HepG2 (cell line): ENCODE measurements at regions not wholly inside any gene's neighbourhood (a gene's known extent, or its start where the extent isn't known, plus 50 kb on each side); places are given as distances from the start of the nearest gene placed in this dataset.

ENCODE experiments used
- ATAC-seq: fragments of 200-7000 bp; cut with Tn5 transposase; 3 replicates; pipeline ENCODE4 v1.9.1; 2020; ENCODE audit warnings: mild to moderate bottlenecking, moderate library complexity
- BruUV-seq: library from RNA; stranded (reverse); fragments of 400-500 nt; replicated peaks from 2 replicates; lab custom pipeline; 2021; lab: Mats Ljungman, UMichigan
- CTCF ChIA-PET: fragments of 300-600 bp; formaldehyde crosslinking; extraction: SDS; loops from one replicate; lab custom pipeline; 2021; ENCODE audit warnings: low total read pairs, inconsistent platforms, low intra/inter-chr PET ratio; lab: Yijun Ruan, JAX
- POLR2A ChIA-PET: fragments of 350-600 bp; sonication (Branson Sonifier 250); formaldehyde crosslinking; loops from one replicate; lab custom pipeline; 2020; ENCODE audit warnings: antibody characterized with exemption, inconsistent platforms; lab: Yijun Ruan, JAX
- DNase-seq: peaks from one replicate; pipeline ENCODE4 v3.0.0-alpha.2; 2015; ENCODE audit warnings: low spot score
- FAIRE-seq: peaks from 3 replicates; lab custom pipeline; 2011; peaks lifted over from hg19 to GRCh38; lab: Jason Lieb, UNC
- H2AFZ ChIP-seq: one replicate; pipeline ENCODE4 v1.6.1; 2011; ENCODE audit warnings: low read length, inconsistent platforms
- H3K27ac ChIP-seq: fragments of 300-600 bp; 3 replicates; pipeline ENCODE4 v1.8.0; 2011; ENCODE audit warnings: mixed run types, mild to moderate bottlenecking, mixed read lengths, low read length, inconsistent platforms; ENCODE audit not compliant: insufficient read depth; ENCODE audit errors: extremely low read length
- H3K27me3 ChIP-seq, 2 experiments: fragments of 200-600 bp in 1 of 2; 2 replicates in 1 of 2; 3 replicates in 1 of 2; pipeline versions ENCODE4 v1.6.0 to v1.8.0; 2011; ENCODE audit warnings: low read length in 2 of 2, mild to moderate bottlenecking in 2 of 2, moderate library complexity in 2 of 2, inconsistent platforms in 1 of 2; ENCODE audit not compliant: insufficient read depth in 2 of 2, control insufficient read depth in 1 of 2
- H3K36me3 ChIP-seq, 2 experiments: fragments of 200-600 bp in 1 of 2; replicated peaks in 1 of 2; 2 replicates in 1 of 2; 3 replicates in 1 of 2; pipeline versions ENCODE4 v1.5.1 to v1.8.0; 2011; ENCODE audit warnings: low read length in 2 of 2, inconsistent platforms in 1 of 2; ENCODE audit not compliant: insufficient read depth in 2 of 2, control insufficient read depth in 1 of 2
- H3K4me1 ChIP-seq: 2 replicates; pipeline ENCODE4 v1.5.1; 2012; ENCODE audit warnings: low read length, inconsistent platforms; ENCODE audit not compliant: insufficient read depth
- H3K4me2 ChIP-seq: 2 replicates; pipeline ENCODE4 v1.6.0; 2011; ENCODE audit warnings: low read depth, low read length, inconsistent platforms
- H3K4me3 ChIP-seq, 3 experiments: fragments of 200-600 bp in 1 of 3; sonication (generic), shearing (Covaris generic) in 1 of 3; replicated peaks in 1 of 3; 2 replicates each; pipeline ENCODE4 v1.5.1; 2011 to 2016; ENCODE audit warnings: low read length in 3 of 3, inconsistent platforms in 2 of 3, low read depth in 2 of 3, mild to moderate bottlenecking in 2 of 3, control low read depth in 1 of 3, mixed read lengths in 1 of 3; ENCODE audit not compliant: insufficient read depth in 1 of 3
- H3K79me2 ChIP-seq: one replicate; pipeline ENCODE4 v1.6.1; 2011; ENCODE audit warnings: low read length, inconsistent platforms; ENCODE audit not compliant: insufficient read depth
- H3K9ac ChIP-seq: 2 replicates; pipeline ENCODE4 v1.6.0; 2011; ENCODE audit warnings: mild to moderate bottlenecking, low read depth, low read length, inconsistent platforms; ENCODE audit not compliant: insufficient read depth
- H3K9me3 ChIP-seq: 2 replicates; pipeline ENCODE4 v1.5.1; 2012; ENCODE audit warnings: mild to moderate bottlenecking, low read length
- H4K20me1 ChIP-seq: 2 replicates; pipeline ENCODE4 v1.6.0; 2011; ENCODE audit warnings: inconsistent platforms, mild to moderate bottlenecking, low read length, moderate library complexity; ENCODE audit not compliant: insufficient read depth
- ARID4A ChIP-seq: sonication (generic); formaldehyde crosslinking; IDR thresholded peaks from 2 replicates; pipeline ENCODE4 v1.5.0; 2020; ENCODE audit warnings: mild to moderate bottlenecking, missing genetic modification reagents, borderline replicate concordance
- CCDC6 ChIP-seq: sonication (generic); formaldehyde crosslinking; IDR thresholded peaks from 2 replicates; pipeline ENCODE4 v1.8.1; 2022; ENCODE audit warnings: mild to moderate bottlenecking, missing genetic modification reagents, moderate library complexity
- ELF1 ChIP-seq: sonication (generic); formaldehyde crosslinking; IDR thresholded peaks from 2 replicates; pipeline ENCODE4 v1.4.0; 2020; ENCODE audit warnings: missing genetic modification reagents
- ETS1 ChIP-seq: sonication (generic); formaldehyde crosslinking; IDR thresholded peaks from 2 replicates; pipeline ENCODE4 v1.4.0; 2020; ENCODE audit warnings: missing genetic modification reagents
- HMG20B ChIP-seq: conservative IDR thresholded peaks from 2 replicates; pipeline ENCODE4 v1.6.1; 2016; ENCODE audit warnings: missing genetic modification reagents, missing compliant biosample characterization
- MEF2D ChIP-seq: sonication (generic); formaldehyde crosslinking; IDR thresholded peaks from 2 replicates; pipeline ENCODE4 v1.5.1; 2020; ENCODE audit warnings: mild to moderate bottlenecking, missing genetic modification reagents
- MXI1 ChIP-seq: IDR thresholded peaks from 3 replicates; pipeline ENCODE4 v1.6.1; 2012; ENCODE audit warnings: low read depth, low read length, inconsistent platforms, borderline replicate concordance
- NCOA2 ChIP-seq: sonication (generic); formaldehyde crosslinking; IDR thresholded peaks from 2 replicates; pipeline ENCODE4 v1.8.0; 2022; ENCODE audit warnings: inconsistent platforms
- PHF8 ChIP-seq: sonication (generic); formaldehyde crosslinking; IDR thresholded peaks from 2 replicates; pipeline ENCODE4 v1.5.0; 2020; ENCODE audit warnings: missing genetic modification reagents
- TP53 ChIP-seq: sonication (generic); formaldehyde crosslinking; conservative IDR thresholded peaks from 2 replicates; pipeline ENCODE4 v1.4.0; 2020; ENCODE audit warnings: missing genetic modification reagents
- ZNF101 ChIP-seq: sonication (generic); formaldehyde crosslinking; IDR thresholded peaks from 2 replicates; pipeline ENCODE4 v1.4.0; 2020; ENCODE audit warnings: mild to moderate bottlenecking, low read depth, missing genetic modification reagents, borderline replicate concordance
- ZNF781 ChIP-seq: sonication (generic); formaldehyde crosslinking; IDR thresholded peaks from 2 replicates; pipeline ENCODE4 v1.5.1; 2020; ENCODE audit warnings: borderline replicate concordance, mild to moderate bottlenecking, missing genetic modification reagents; ENCODE audit errors: not compliant biosample characterization
- ZNF841 ChIP-seq: sonication (generic); formaldehyde crosslinking; IDR thresholded peaks from 2 replicates; pipeline ENCODE4 v1.8.1; 2023; ENCODE audit warnings: missing genetic modification reagents, borderline replicate concordance
- WGBS: methylation state at CpG from one replicate; pipeline ENCODE4 v1.1.6; 2017; ENCODE audit warnings: low lambda C conversion rate; 5-methylcytosine and 5-hydroxymethylcytosine counted together
- in situ Hi-C: cut with HindIII; loops from 2 replicates; pipeline ENCODE4 v1.10.0; 2017; ENCODE audit warnings: low pct_unique_long_range_greater_than_20kb; ENCODE audit not compliant: extremely low pct_ligation_motif_present
- intact Hi-C: fragments of 100-400 bp; cut with micrococcal nuclease; formaldehyde crosslinking; loops from one replicate; pipeline ENCODE4 v1.10.0; 2022; ENCODE audit not compliant: unreplicated experiment
- TF ChIP-seq, protein P1 (sequence below): sonication (generic); formaldehyde crosslinking; conservative IDR thresholded peaks from 2 replicates; pipeline ENCODE4 v1.4.0; 2020; ENCODE audit warnings: missing genetic modification reagents

GRCh38 chr6:139713424-139713823, 339.0 kb upstream of the CITED2 start:
- H3K9me3 ChIP-seq = no peaks in the 10 kb centered on the region
- TF ChIP-seq TP53 (no peak), HMG20B (no peak), ZNF781 (CRISPR knock-in tag) (no peak), ZNF841 (CRISPR knock-in tag) (no peak), PHF8 (CRISPR knock-in tag) (no peak), ETS1 (CRISPR knock-in tag) (no peak), CCDC6 (no peak), ARID4A (no peak), NCOA2 (no peak), MEF2D (no peak), ZNF101 (CRISPR knock-in tag) (no peak), MXI1 (no peak), ELF1 (CRISPR knock-in tag) (no peak)
- TF ChIP-seq, protein P1, sequence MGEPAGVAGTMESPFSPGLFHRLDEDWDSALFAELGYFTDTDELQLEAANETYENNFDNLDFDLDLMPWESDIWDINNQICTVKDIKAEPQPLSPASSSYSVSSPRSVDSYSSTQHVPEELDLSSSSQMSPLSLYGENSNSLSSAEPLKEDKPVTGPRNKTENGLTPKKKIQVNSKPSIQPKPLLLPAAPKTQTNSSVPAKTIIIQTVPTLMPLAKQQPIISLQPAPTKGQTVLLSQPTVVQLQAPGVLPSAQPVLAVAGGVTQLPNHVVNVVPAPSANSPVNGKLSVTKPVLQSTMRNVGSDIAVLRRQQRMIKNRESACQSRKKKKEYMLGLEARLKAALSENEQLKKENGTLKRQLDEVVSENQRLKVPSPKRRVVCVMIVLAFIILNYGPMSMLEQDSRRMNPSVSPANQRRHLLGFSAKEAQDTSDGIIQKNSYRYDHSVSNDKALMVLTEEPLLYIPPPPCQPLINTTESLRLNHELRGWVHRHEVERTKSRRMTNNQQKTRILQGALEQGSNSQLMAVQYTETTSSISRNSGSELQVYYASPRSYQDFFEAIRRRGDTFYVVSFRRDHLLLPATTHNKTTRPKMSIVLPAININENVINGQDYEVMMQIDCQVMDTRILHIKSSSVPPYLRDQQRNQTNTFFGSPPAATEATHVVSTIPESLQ = no peak
- TF ChIP-seq, all 625 proteins: peak for 0
- no peak overlapping the region for H3K4me2 ChIP-seq
- FAIRE-seq (no peak), DNase-seq (no peak), ATAC-seq (no peak)
- H3K27ac ChIP-seq = no peak overlapping the region
- no peak overlapping the region for H2AFZ ChIP-seq
- no peak overlapping the region for H3K4me3 ChIP-seq
- in situ Hi-C loops = no loop called here
- no peaks in the 10 kb centered on the region for H3K36me3 ChIP-seq
- peaks cover 13% of the 10 kb centered on the region for H3K4me1 ChIP-seq
- BruUV-seq = no TSS peak
- CTCF ChIA-PET = no interaction called here
- intact Hi-C loops = no loop called here
- no peaks in the 10 kb centered on the region for H3K79me2 ChIP-seq
- no peaks in the 10 kb centered on the region for H4K20me1 ChIP-seq
- no peak overlapping the region for H3K9ac ChIP-seq
- 10% methylated on average over 3 of the region's 3 CpGs for WGBS
- POLR2A ChIA-PET = no interaction called here
- H3K27me3 ChIP-seq = no peaks in the 10 kb centered on the region
